ENCODE measurements at regions not wholly inside any gene's neighbourhood (a gene's known extent, or its start where the extent isn't known, plus 50 kb on each side); places are given as distances from the start of the nearest gene placed in this dataset.

- TF ChIP-seq ZNF160 (CRISPR knock-in tag; IDR thresholded peaks at IDR 0.05) (no peak), ZNF121 (CRISPR knock-in tag; IDR thresholded peaks at IDR 0.05) (no peak), NFYC (CRISPR knock-in tag; IDR thresholded peaks at IDR 0.05) (0 out of 2 replicates have a peak, but pooled peaks have one; percentile 25), ZBTB33 (CRISPR knock-in tag; IDR thresholded peaks at IDR 0.05) (peak; percentile 94), GTF2F1 (IDR thresholded peaks at IDR 0.05; ENCODE audit: low read length) (no peak), RFX5 (IDR thresholded peaks at IDR 0.05; ENCODE audit: low read depth, low read length) (no peak), HOXA3 (CRISPR knock-in tag; IDR thresholded peaks at IDR 0.05) (peak; percentile 42; the same call in 1 of the 2 replicates), RBM22 (optimal IDR thresholded peaks at IDR 0.05; ENCODE audit: low read length) (peak; percentile 66), MNT (IDR thresholded peaks at IDR 0.05) (no peak), BORCS8-MEF2B (CRISPR knock-in tag; IDR thresholded peaks at IDR 0.05) (no peak), RXRA (CRISPR knock-in tag; IDR thresholded peaks at IDR 0.05) (no peak), ZNF432 (CRISPR knock-in tag; IDR thresholded peaks at IDR 0.05; ENCODE audit: borderline replicate concordance) (no peak), GATAD2A (CRISPR knock-in tag; IDR thresholded peaks at IDR 0.05) (no peak), ZNF350 (CRISPR knock-in tag; IDR thresholded peaks at IDR 0.05; ENCODE audit: borderline replicate concordance, low read depth) (no peak), SP140L (CRISPR knock-in tag; IDR thresholded peaks at IDR 0.05; ENCODE audit: borderline replicate concordance) (no peak), ZNF546 (CRISPR knock-in tag; conservative IDR thresholded peaks at IDR 0.05) (no peak), POGZ (CRISPR knock-in tag; IDR thresholded peaks at IDR 0.05) (peak; percentile 48; the same call in 1 of the 2 replicates), ATF4 (CRISPR knock-in tag; IDR thresholded peaks at IDR 0.05) (no peak), ZBTB21 (CRISPR knock-in tag; IDR thresholded peaks at IDR 0.05) (peak; percentile 79; the same call in 1 of the 2 replicates), MXD4 (CRISPR knock-in tag; IDR thresholded peaks at IDR 0.05) (no peak), ARID4A (CRISPR knock-in tag; IDR thresholded peaks at IDR 0.05; ENCODE audit: borderline replicate concordance) (peak; percentile 7; the same call in 1 of the 2 replicates), KDM5A (IDR thresholded peaks at IDR 0.05; ENCODE audit: borderline replicate concordance, low read length) (no peak)
These were observed 362.4 kb downstream of the UTRN start (continued) for GRCh38 chr6:144647406-144647964.

All from HepG2 (cell line).